Liver (tissue), 8 donors: ENCODE measurements at regions not wholly inside any gene's neighbourhood (a gene's known extent, or its start where the extent isn't known, plus 50 kb on each side); places are given as distances from the start of the nearest gene placed in this dataset.

Experiments used
- DNase-seq: peaks from one replicate; pipeline ENCODE4 v3.0.0-alpha.2; 2017; ENCODE audit warnings: low spot score
- H3K27ac ChIP-seq, 2 donors: one replicate each; pipeline ENCODE4 v1.7.0; 2013; ENCODE audit warnings: inconsistent platforms in 2 of 2, low read length in 2 of 2, control low read depth in 1 of 2, low read depth in 1 of 2, mild to moderate bottlenecking in 1 of 2
- H3K27me3 ChIP-seq, 4 donors: one replicate each; pipeline versions ENCODE4 v1.6.1 to v1.7.0; 2013; ENCODE audit warnings: low read length in 3 of 4, inconsistent platforms in 1 of 4, mild to moderate bottlenecking in 1 of 4, moderate library complexity in 1 of 4; ENCODE audit not compliant: control insufficient read depth in 4 of 4, insufficient read depth in 4 of 4
- H3K36me3 ChIP-seq, 4 donors: one replicate each; pipeline versions ENCODE4 v1.6.1 to v1.7.0; 2013; ENCODE audit warnings: low read length in 3 of 4, mild to moderate bottlenecking in 3 of 4, low read depth in 1 of 4, moderate library complexity in 1 of 4; ENCODE audit not compliant: control insufficient read depth in 4 of 4, insufficient read depth in 3 of 4
- H3K4me1 ChIP-seq, 4 donors: one replicate each; pipeline versions ENCODE4 v1.6.1 to v1.7.0; 2013; ENCODE audit warnings: low read length in 3 of 4, mild to moderate bottlenecking in 3 of 4, moderate library complexity in 1 of 4; ENCODE audit not compliant: control insufficient read depth in 4 of 4, insufficient read depth in 4 of 4
- H3K4me3 ChIP-seq, 3 donors: one replicate each; pipeline versions ENCODE4 v1.6.1 to v1.7.0; 2013; ENCODE audit warnings: low read length in 3 of 3, control low read depth in 1 of 3, low read depth in 1 of 3, mild to moderate bottlenecking in 1 of 3
- H3K9ac ChIP-seq, 2 donors: one replicate each; pipeline ENCODE4 v1.7.0; 2013; ENCODE audit warnings: low read length in 2 of 2, mild to moderate bottlenecking in 2 of 2, moderate library complexity in 2 of 2, control low read depth in 1 of 2, low read depth in 1 of 2
- H3K9me3 ChIP-seq, 4 donors: one replicate each; pipeline versions ENCODE4 v1.6.1 to v1.7.0; 2013; ENCODE audit warnings: low read length in 3 of 4; ENCODE audit not compliant: control insufficient read depth in 4 of 4
- CTCF ChIP-seq: fragments of 150-350 bp; IDR thresholded peaks from 2 replicates; pipeline ENCODE4 v1.5.1; 2017; ENCODE audit warnings: improper control_type of control experiment, low read depth, low read length; ENCODE audit not compliant: missing input control
- EGR1 ChIP-seq, 2 donors: IDR thresholded peaks; 2 replicates each; pipeline ENCODE4 v1.6.1; 2016 to 2018; ENCODE audit warnings: antibody characterized with exemption in 2 of 2, low read depth in 2 of 2
- FOXA1 ChIP-seq: IDR thresholded peaks from 2 replicates; pipeline ENCODE4 v1.6.1; 2016; ENCODE audit warnings: antibody characterized with exemption
- GABPA ChIP-seq, 2 donors: IDR thresholded peaks in 1 of 2; conservative IDR thresholded peaks in 1 of 2; 2 replicates each; pipeline ENCODE4 v1.6.1; 2016; ENCODE audit warnings: antibody characterized with exemption in 2 of 2, mild to moderate bottlenecking in 1 of 2, moderate library complexity in 1 of 2
- HNF4A ChIP-seq, 2 donors: conservative IDR thresholded peaks; 2 replicates each; pipeline ENCODE4 v1.6.1; 2016; ENCODE audit warnings: antibody characterized with exemption in 2 of 2, mild to moderate bottlenecking in 2 of 2
- HNF4G ChIP-seq: IDR thresholded peaks from 2 replicates; pipeline ENCODE4 v1.6.1; 2016; ENCODE audit warnings: antibody characterized with exemption
- JUND ChIP-seq, 2 donors: IDR thresholded peaks; 2 replicates each; pipeline ENCODE4 v1.6.1; 2016; ENCODE audit warnings: antibody characterized with exemption in 2 of 2
- MAX ChIP-seq: IDR thresholded peaks from 2 replicates; pipeline ENCODE4 v1.6.1; 2016; ENCODE audit warnings: antibody characterized with exemption
- NR2F2 ChIP-seq: IDR thresholded peaks from 2 replicates; pipeline ENCODE4 v1.6.1; 2016; ENCODE audit warnings: antibody characterized with exemption
- RAD21 ChIP-seq, 2 donors: IDR thresholded peaks; 2 replicates each; pipeline ENCODE4 v1.6.1; 2016; ENCODE audit warnings: antibody characterized with exemption in 2 of 2, mild to moderate bottlenecking in 2 of 2
- RXRA ChIP-seq, 2 donors: IDR thresholded peaks; 2 replicates each; pipeline ENCODE4 v1.6.1; 2017 to 2018; ENCODE audit warnings: antibody characterized with exemption in 2 of 2, mild to moderate bottlenecking in 1 of 2
- SP1 ChIP-seq: IDR thresholded peaks from 2 replicates; pipeline ENCODE4 v1.6.1; 2018; ENCODE audit warnings: antibody characterized with exemption, mild to moderate bottlenecking
- TAF1 ChIP-seq: conservative IDR thresholded peaks from 2 replicates; pipeline ENCODE4 v1.6.1; 2016; ENCODE audit warnings: antibody characterized with exemption, mild to moderate bottlenecking
- YY1 ChIP-seq: IDR thresholded peaks from 2 replicates; pipeline ENCODE4 v1.6.1; 2016; ENCODE audit warnings: antibody characterized with exemption, mild to moderate bottlenecking
- WGBS: extraction: QIAGEN DNeasy Blood & Tissue Kit; methylation state at CpG from one replicate; pipeline ENCODE4 v1.1.7; 2013; 5-methylcytosine and 5-hydroxymethylcytosine counted together
- TF ChIP-seq, protein P1 (sequence below): IDR thresholded peaks from 2 replicates; pipeline ENCODE4 v1.6.1; 2016; ENCODE audit warnings: antibody characterized with exemption
- TF ChIP-seq, protein P2 (sequence below): IDR thresholded peaks from 2 replicates; pipeline ENCODE4 v1.6.1; 2016; ENCODE audit warnings: antibody characterized with exemption
- donor health status: healthy.
- donor health status: healthy.
- donor health status: healthy.
- donor health status: healthy.
- donor health status: healthy.

GRCh38 chr2:133627741-133628140, 59.5 kb upstream of the NCKAP5 start (continued):
- TF ChIP-seq, protein P1, sequence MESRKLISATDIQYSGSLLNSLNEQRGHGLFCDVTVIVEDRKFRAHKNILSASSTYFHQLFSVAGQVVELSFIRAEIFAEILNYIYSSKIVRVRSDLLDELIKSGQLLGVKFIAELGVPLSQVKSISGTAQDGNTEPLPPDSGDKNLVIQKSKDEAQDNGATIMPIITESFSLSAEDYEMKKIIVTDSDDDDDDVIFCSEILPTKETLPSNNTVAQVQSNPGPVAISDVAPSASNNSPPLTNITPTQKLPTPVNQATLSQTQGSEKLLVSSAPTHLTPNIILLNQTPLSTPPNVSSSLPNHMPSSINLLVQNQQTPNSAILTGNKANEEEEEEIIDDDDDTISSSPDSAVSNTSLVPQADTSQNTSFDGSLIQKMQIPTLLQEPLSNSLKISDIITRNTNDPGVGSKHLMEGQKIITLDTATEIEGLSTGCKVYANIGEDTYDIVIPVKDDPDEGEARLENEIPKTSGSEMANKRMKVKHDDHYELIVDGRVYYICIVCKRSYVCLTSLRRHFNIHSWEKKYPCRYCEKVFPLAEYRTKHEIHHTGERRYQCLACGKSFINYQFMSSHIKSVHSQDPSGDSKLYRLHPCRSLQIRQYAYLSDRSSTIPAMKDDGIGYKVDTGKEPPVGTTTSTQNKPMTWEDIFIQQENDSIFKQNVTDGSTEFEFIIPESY: no peak
- no peak for TF ChIP-seq HNF4G
- TF ChIP-seq, protein P2, sequence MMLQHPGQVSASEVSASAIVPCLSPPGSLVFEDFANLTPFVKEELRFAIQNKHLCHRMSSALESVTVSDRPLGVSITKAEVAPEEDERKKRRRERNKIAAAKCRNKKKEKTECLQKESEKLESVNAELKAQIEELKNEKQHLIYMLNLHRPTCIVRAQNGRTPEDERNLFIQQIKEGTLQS: no peak
- TF ChIP-seq EGR1 (IDR thresholded peaks at IDR 0.05; ENCODE audit: low read depth in 2 of 2): no peak

DNA sequence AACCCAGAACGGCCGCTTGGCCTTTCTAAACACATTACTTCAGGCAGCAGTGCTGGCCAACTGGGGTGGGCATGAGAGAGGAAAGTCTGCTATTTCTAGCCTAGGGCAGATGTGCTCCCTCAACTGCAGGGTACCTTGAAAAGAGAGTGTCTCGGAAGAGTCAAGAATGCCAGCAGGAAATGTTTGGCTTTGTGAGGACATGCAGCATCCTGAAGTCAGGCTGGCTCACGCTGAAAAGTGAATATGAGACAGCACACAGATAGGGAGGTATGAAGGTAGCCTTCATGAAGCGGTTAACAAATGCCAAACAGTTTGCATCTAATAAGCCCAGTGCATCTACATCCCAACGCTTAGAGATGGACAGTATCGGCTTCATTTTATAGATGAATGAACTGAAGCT, 65.0 kb upstream of the NCKAP5 start:
- H3K27ac ChIP-seq: no peak overlapping the region
- H3K9me3 ChIP-seq: no peaks in the 10 kb centered on the region
- no peak overlapping the region for H3K4me3 ChIP-seq
- DNase-seq: no peak
- WGBS: 86% methylated on average over 7 of the region's 7 CpGs
- no peaks in the 10 kb centered on the region for H3K36me3 ChIP-seq
- no peak for TF ChIP-seq FOXA1
- no peak for TF ChIP-seq EGR1 (IDR thresholded peaks at IDR 0.05; ENCODE audit: low read depth in 2 of 2)
- no peak for TF ChIP-seq SP1
- no peak for TF ChIP-seq GABPA (IDR thresholded peaks at IDR 0.05 in 1 of 2, conservative IDR thresholded peaks at IDR 0.05 in 1 of 2)
- no peak for TF ChIP-seq MAX
- no peak for TF ChIP-seq RXRA (IDR thresholded peaks at IDR 0.05)
- TF ChIP-seq JUND (IDR thresholded peaks at IDR 0.05): no peak
- TF ChIP-seq TAF1: no peak
- TF ChIP-seq YY1: no peak
- TF ChIP-seq, protein P2: no peak
- TF ChIP-seq, protein P1: no peak
- TF ChIP-seq HNF4A (conservative IDR thresholded peaks at IDR 0.05): no peak
- TF ChIP-seq CTCF: no peak
- no peaks in the 10 kb centered on the region for H3K27me3 ChIP-seq
- H3K4me1 ChIP-seq: peaks cover 0 to 6% (median 0%) of the 10 kb centered on the region in 4 donors
- H3K9ac ChIP-seq: no peak overlapping the region

GRCh38 chr2:133633881-133634409, 65.7 kb upstream of the NCKAP5 start:
- H3K36me3 ChIP-seq: no peaks in the 10 kb centered on the region
- no peak overlapping the region for H3K4me3 ChIP-seq
- H3K4me1 ChIP-seq: peaks cover 0 to 6% (median 0%) of the 10 kb centered on the region in 4 donors
- H3K27me3 ChIP-seq: no peaks in the 10 kb centered on the region
- no peak overlapping the region for H3K9ac ChIP-seq
- H3K27ac ChIP-seq: no peak overlapping the region
- no peak for DNase-seq
- no peaks in the 10 kb centered on the region for H3K9me3 ChIP-seq
- 76% methylated on average over 8 of the region's 8 CpGs for WGBS
- TF ChIP-seq, protein P1: no peak
- no peak for TF ChIP-seq FOXA1
- TF ChIP-seq RAD21 (IDR thresholded peaks at IDR 0.05): no peak
- no peak for TF ChIP-seq TAF1
- no peak for TF ChIP-seq HNF4G
- no peak for TF ChIP-seq MAX
- TF ChIP-seq, protein P2: no peak
- no peak for TF ChIP-seq CTCF
- no peak for TF ChIP-seq GABPA (IDR thresholded peaks at IDR 0.05 in 1 of 2, conservative IDR thresholded peaks at IDR 0.05 in 1 of 2)
- TF ChIP-seq NR2F2: no peak
- no peak for TF ChIP-seq HNF4A (conservative IDR thresholded peaks at IDR 0.05)
- TF ChIP-seq JUND (IDR thresholded peaks at IDR 0.05): no peak
